ENCODE measurements at regions not wholly inside any gene's neighbourhood (a gene's known extent, or its start where the extent isn't known, plus 50 kb on each side); places are given as distances from the start of the nearest gene placed in this dataset.

DNA sequence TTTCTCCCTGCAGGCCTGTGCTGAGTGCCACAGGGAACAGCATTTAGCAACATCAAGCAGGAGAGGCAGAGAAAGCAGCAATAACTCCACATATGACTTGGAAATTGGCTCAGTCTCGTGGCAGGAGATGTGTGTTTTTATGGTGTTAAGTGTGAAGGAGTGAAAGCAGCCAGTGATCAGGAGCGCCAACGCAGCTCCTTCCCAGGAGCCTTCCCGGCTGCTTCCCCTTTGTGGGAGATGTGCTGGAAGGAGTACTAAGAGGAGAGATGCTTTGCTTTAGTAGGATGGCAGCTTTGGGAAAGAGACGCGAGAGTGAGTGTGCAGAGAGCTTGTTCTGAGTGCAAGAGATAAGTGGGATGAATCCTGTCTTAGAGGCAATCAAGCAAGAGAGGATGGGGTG lies 54.7 kb upstream of the KIRREL3 start:
- no TSS peak for BruUV-seq (replicated peaks)
- intact Hi-C loops (cut with micrococcal nuclease): no loop called here
- Mint-ChIP-seq H3K36me3 (ENCODE audit: insufficient read depth, unreplicated experiment) (peaks cover 6% of the 10 kb centered on the region), H3K4me3 (ENCODE audit: unreplicated experiment) (no peak overlapping the region), H3K27me3 (ENCODE audit: insufficient read depth, unreplicated experiment) (no peaks in the 10 kb centered on the region), H3K4me1 (ENCODE audit: insufficient read depth, unreplicated experiment) (no peaks in the 10 kb centered on the region), H3K27ac (ENCODE audit: low read depth, unreplicated experiment) (no peak overlapping the region), H3K9me3 (ENCODE audit: unreplicated experiment) (peaks cover 37% of the 10 kb centered on the region)
- CTCF ChIA-PET: no interaction called here
- POLR2A ChIA-PET: no interaction called here
- TF ChIP-seq, protein P1, sequence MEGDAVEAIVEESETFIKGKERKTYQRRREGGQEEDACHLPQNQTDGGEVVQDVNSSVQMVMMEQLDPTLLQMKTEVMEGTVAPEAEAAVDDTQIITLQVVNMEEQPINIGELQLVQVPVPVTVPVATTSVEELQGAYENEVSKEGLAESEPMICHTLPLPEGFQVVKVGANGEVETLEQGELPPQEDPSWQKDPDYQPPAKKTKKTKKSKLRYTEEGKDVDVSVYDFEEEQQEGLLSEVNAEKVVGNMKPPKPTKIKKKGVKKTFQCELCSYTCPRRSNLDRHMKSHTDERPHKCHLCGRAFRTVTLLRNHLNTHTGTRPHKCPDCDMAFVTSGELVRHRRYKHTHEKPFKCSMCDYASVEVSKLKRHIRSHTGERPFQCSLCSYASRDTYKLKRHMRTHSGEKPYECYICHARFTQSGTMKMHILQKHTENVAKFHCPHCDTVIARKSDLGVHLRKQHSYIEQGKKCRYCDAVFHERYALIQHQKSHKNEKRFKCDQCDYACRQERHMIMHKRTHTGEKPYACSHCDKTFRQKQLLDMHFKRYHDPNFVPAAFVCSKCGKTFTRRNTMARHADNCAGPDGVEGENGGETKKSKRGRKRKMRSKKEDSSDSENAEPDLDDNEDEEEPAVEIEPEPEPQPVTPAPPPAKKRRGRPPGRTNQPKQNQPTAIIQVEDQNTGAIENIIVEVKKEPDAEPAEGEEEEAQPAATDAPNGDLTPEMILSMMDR (IDR thresholded peaks at IDR 0.05; ENCODE audit: unreplicated experiment): no peak
- no peak for DNase-seq (ENCODE audit: unreplicated experiment)

DNA sequence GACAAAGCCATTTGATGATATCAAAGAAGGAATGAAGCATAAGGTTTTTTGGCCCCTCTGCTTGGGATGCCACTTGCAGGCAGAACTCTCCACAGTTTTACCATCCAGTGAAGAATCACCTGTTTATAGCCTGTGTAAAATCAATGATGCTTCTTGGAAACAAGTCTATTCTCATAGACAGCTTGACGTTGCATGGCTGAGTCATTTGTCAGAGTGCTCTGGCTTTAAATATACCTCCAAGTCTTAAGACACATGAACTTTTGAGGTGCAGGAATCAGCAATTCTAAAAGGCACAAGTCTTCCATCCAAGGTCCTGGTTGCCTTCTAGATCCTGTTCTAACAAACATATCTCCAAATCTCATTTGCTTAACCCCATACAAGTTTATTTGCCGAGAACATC lies 53.6 kb upstream of the KIRREL3 start:
- Mint-ChIP-seq H3K27me3 (ENCODE audit: insufficient read depth, unreplicated experiment) (no peaks in the 10 kb centered on the region), H3K9me3 (ENCODE audit: unreplicated experiment) (peaks cover 37% of the 10 kb centered on the region), H3K4me1 (ENCODE audit: insufficient read depth, unreplicated experiment) (no peaks in the 10 kb centered on the region), H3K4me3 (ENCODE audit: unreplicated experiment) (no peak overlapping the region), H3K27ac (ENCODE audit: low read depth, unreplicated experiment) (no peak overlapping the region), H3K36me3 (ENCODE audit: insufficient read depth, unreplicated experiment) (peaks cover 6% of the 10 kb centered on the region)
- ChIA-PET POLR2A (no interaction called here), CTCF (no interaction called here)
- no TSS peak for BruUV-seq (replicated peaks)
- TF ChIP-seq, protein P1 (IDR thresholded peaks at IDR 0.05; ENCODE audit: unreplicated experiment): no peak
- no peak for DNase-seq (ENCODE audit: unreplicated experiment)
- intact Hi-C loops (cut with micrococcal nuclease): no loop called here

DNA sequence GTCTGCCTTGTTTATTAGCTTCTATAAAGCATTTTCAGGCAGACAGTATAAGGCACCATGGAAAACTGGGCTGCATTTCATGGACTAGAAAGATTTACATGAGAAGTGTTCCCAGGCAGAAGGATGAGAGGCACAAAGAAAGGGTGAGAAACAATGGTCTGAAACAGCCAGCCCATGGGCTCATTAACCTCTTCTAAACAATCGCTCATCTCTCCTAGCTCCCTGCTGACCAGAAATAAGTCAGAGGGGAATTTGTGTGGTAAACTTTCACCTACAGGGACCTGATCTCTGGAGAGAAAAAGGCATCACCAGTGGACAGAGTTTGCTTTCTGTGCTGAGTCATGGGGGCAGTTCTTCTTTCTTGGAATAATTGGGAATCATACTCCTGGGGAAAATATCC lies 51.8 kb upstream of the KIRREL3 start:
- Mint-ChIP-seq H3K4me3 (ENCODE audit: unreplicated experiment) (no peak overlapping the region), H3K27ac (ENCODE audit: low read depth, unreplicated experiment) (no peak overlapping the region), H3K4me1 (ENCODE audit: insufficient read depth, unreplicated experiment) (no peaks in the 10 kb centered on the region), H3K36me3 (ENCODE audit: insufficient read depth, unreplicated experiment) (no peaks in the 10 kb centered on the region), H3K9me3 (ENCODE audit: unreplicated experiment) (peaks cover 36% of the 10 kb centered on the region), H3K27me3 (ENCODE audit: insufficient read depth, unreplicated experiment) (no peaks in the 10 kb centered on the region)
- CTCF ChIA-PET: no interaction called here
- TF ChIP-seq, protein P1 (IDR thresholded peaks at IDR 0.05; ENCODE audit: unreplicated experiment): no peak
- no peak for DNase-seq (ENCODE audit: unreplicated experiment)
- intact Hi-C loops (cut with micrococcal nuclease): no loop called here
- POLR2A ChIA-PET: no interaction called here
- no TSS peak for BruUV-seq (replicated peaks)

All from MCF 10A (cell line).